Gastrocnemius medialis (tissue), 4 donors: ENCODE measurements at regions not wholly inside any gene's neighbourhood (a gene's known extent, or its start where the extent isn't known, plus 50 kb on each side); places are given as distances from the start of the nearest gene placed in this dataset.

Experiments
- POLR2A ChIP-seq, 2 donors: fragments of 450-650 bp; IDR thresholded peaks; one replicate each; pipeline ENCODE4 v1.6.1; 2017; ENCODE audit warnings: antibody characterized with exemption in 2 of 2, mild to moderate bottlenecking in 2 of 2, moderate library complexity in 2 of 2
- TF ChIP-seq, protein P1 (sequence below), 5 experiments: fragments of 450-650 bp in 3 of 5; fragments of 200-600 bp in 2 of 5; sonication (generic) in 2 of 5; IDR thresholded peaks in 4 of 5; conservative IDR thresholded peaks in 1 of 5; 1 replicate in 4 of 5; 2 replicates in 1 of 5; pipeline ENCODE4 v1.5.1; 2016 to 2019; ENCODE audit warnings: antibody characterized with exemption in 5 of 5, mild to moderate bottlenecking in 3 of 5, moderate library complexity in 3 of 5

DNA sequence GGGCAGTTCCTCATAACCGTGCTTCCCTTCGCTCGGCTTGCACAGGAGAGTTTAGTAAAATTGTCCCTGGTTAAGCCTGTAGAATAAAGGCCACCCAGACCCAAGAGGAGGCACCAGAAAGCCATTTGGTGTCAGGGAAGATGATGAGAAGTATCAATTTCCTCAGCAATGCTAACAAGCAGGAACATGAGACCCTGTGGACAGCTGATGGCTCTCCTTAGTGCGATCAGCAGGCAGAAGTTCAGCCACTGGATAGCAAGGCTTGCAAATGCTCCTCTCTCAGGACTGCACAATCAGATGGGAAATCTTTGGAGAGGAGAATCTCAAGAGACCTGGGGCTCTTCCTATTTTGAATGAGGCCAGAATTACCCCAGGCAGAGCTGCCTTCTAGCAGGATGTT is 261.1 kb upstream of the DYNLRB2 start:
- TF ChIP-seq, protein P1, sequence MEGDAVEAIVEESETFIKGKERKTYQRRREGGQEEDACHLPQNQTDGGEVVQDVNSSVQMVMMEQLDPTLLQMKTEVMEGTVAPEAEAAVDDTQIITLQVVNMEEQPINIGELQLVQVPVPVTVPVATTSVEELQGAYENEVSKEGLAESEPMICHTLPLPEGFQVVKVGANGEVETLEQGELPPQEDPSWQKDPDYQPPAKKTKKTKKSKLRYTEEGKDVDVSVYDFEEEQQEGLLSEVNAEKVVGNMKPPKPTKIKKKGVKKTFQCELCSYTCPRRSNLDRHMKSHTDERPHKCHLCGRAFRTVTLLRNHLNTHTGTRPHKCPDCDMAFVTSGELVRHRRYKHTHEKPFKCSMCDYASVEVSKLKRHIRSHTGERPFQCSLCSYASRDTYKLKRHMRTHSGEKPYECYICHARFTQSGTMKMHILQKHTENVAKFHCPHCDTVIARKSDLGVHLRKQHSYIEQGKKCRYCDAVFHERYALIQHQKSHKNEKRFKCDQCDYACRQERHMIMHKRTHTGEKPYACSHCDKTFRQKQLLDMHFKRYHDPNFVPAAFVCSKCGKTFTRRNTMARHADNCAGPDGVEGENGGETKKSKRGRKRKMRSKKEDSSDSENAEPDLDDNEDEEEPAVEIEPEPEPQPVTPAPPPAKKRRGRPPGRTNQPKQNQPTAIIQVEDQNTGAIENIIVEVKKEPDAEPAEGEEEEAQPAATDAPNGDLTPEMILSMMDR (IDR thresholded peaks at IDR 0.05 in 4 of 5, conservative IDR thresholded peaks at IDR 0.05 in 1 of 5) = no peak
- no peak for TF ChIP-seq POLR2A (IDR thresholded peaks at IDR 0.05)
